Aorta (tissue), 5 donors: ENCODE measurements at regions not wholly inside any gene's neighbourhood (a gene's known extent, or its start where the extent isn't known, plus 50 kb on each side); places are given as distances from the start of the nearest gene placed in this dataset.

Source experiments
- ATAC-seq: fragments of 200-7000 bp; cut with Tn5 transposase; one replicate; pipeline ENCODE4 v1.9.1; 2022; ENCODE audit warnings: moderate library complexity; ENCODE audit not compliant: low FRiP score
- DNase-seq, 2 donors: peaks; one replicate each; pipeline ENCODE4 v3.0.0-alpha.2; 2020
- H3K27ac ChIP-seq, 2 donors: one replicate each; pipeline ENCODE4 v1.5.1; 2013; ENCODE audit warnings: low read length in 2 of 2, mild to moderate bottlenecking in 2 of 2, moderate library complexity in 2 of 2, control low read depth in 1 of 2, inconsistent platforms in 1 of 2, low read depth in 1 of 2
- H3K27me3 ChIP-seq, 2 donors: one replicate each; pipeline ENCODE4 v1.6.1; 2013; ENCODE audit warnings: control low read depth in 1 of 2, low read length in 1 of 2, mild to moderate bottlenecking in 1 of 2, moderate library complexity in 1 of 2; ENCODE audit not compliant: insufficient read depth in 2 of 2, control insufficient read depth in 1 of 2
- H3K36me3 ChIP-seq, 2 donors: one replicate each; pipeline ENCODE4 v1.6.1; 2013; ENCODE audit warnings: control low read depth in 1 of 2, low read length in 1 of 2, mild to moderate bottlenecking in 1 of 2; ENCODE audit not compliant: insufficient read depth in 2 of 2, control insufficient read depth in 1 of 2
- H3K4me1 ChIP-seq, 2 donors: one replicate each; pipeline ENCODE4 v1.6.1; 2013; ENCODE audit warnings: low read length in 2 of 2, control low read depth in 1 of 2, mild to moderate bottlenecking in 1 of 2, moderate library complexity in 1 of 2; ENCODE audit not compliant: insufficient read depth in 2 of 2, control insufficient read depth in 1 of 2
- H3K4me3 ChIP-seq, 2 donors: one replicate each; pipeline ENCODE4 v1.5.1; 2013; ENCODE audit warnings: low read length in 2 of 2, control low read depth in 1 of 2, mild to moderate bottlenecking in 1 of 2
- H3K9me3 ChIP-seq: one replicate; pipeline ENCODE4 v1.6.1; 2013; ENCODE audit warnings: mild to moderate bottlenecking, low read length; ENCODE audit not compliant: control insufficient read depth
- WGBS, 2 donors: extraction: QIAGEN DNeasy Blood & Tissue Kit; methylation state at CpG; one replicate each; pipeline ENCODE4 v1.1.7; 2013; 5-methylcytosine and 5-hydroxymethylcytosine counted together
- intact Hi-C, 2 donors: fragments of 100-400 bp; cut with DNase I; formaldehyde crosslinking; loops; one replicate each; pipeline versions ENCODE4 v1.14.2 to v1.15.0; 2022
- donor health status: healthy with polysubstance abuse.
- donor health status: Bipolar disorder and iron deficiency.
- donor health status: DM: no; HTN: no; CAD: no.
- donor health status: DM: no; HTN: no; CAD: no.
- donor health status: DM: yes; HTN: yes; CAD: no.

DNA sequence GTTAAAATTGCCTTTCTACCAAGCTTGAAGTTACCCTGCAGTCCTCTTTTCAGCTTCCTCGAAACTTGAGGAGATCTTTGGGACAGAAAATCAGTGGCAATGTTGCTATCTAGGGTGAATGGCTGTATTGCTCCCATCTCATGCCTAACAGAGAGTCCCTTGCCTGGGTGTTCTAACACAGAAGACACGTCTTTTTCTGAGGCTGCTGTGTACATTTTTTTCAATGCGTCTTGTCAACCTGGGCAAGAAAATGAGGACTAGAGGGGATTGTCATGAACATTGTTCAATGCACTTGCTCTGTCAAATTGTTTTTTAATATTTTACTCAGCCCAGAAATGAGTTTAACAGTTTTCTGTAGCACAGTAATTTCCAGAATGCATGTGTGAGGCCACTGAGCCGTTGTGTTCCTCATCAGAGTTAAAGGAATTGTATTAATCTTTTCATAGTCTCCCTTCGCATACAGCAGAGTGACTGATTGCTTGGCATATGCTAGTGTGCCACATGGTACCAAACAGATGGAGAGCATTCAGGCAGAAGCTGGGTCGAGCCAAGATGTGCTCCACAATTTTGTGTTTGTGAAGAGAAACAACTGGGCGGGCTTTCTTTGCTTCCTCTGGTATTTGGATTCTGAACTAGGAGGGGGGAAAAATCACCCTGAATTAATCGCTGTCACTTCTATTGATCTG lies 86.0 kb downstream of the CASP12 start:
- 63 to 68% methylated on average over 8 of the region's 8 CpGs for WGBS, 2 donors

DNA sequence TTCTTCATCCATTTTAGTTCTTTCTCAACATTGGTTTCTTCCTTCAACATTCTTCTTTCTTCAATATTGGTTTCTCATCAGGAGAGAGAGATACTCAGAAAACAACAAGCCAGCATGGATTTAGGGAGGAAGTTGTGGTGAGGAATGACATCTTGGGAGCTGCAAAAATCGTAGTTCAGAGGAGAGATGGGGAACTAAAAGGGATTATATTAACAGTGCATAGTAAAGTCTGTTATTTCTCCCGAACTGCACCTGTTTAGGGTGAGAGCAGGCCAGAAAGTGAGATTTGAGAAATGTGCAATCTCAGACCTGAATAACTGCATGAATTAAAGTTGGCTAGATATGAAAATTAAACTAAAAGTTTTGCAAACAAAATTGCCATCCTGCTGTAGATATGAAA lies 94.5 kb downstream of the CASP12 start:
- 72 to 80% methylated on average over 2 of the region's 2 CpGs for WGBS, 2 donors
- ATAC-seq: no peak

More for the DNA sequence above, 86.0 kb downstream of the CASP12 start:
- Histone ChIP-seq H3K27ac (no peak overlapping the region), H3K36me3 (no peaks in the 10 kb centered on the region), H3K27me3 (no peaks in the 10 kb centered on the region), H3K9me3 (no peaks in the 10 kb centered on the region), H3K4me3 (no peak overlapping the region), H3K4me1 (no peaks in the 10 kb centered on the region)
- DNase-seq (no peak), ATAC-seq (no peak)
- intact Hi-C loops: no loop called here

DNA sequence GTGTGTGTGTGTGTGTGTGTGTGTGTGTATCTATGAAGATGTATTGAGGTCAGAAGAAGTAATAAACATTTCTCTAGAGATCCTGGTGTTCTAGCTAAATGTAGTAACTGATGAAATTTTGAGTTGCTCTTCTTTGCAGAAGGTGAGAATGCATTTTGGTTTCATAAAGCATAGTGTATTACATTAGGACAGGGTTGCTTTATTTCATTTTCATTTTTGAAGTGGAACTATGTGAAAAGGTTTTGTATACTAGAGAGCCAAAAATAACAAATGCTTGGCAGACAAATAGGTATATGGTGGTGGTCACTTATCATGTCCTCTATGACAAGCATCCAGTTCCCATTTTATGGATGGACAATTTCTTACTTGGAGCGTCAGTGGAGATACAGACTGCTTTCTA lies 99.0 kb downstream of the CASP12 start:
- WGBS, 2 donors: 50 to 64% methylated on average over 1 of the region's 1 CpG
- H3K36me3 ChIP-seq: no peaks in the 10 kb centered on the region
- H3K9me3 ChIP-seq: peaks cover 2% of the 10 kb centered on the region
- intact Hi-C loops: no loop called here
- no peak for ATAC-seq
- H3K27me3 ChIP-seq: no peaks in the 10 kb centered on the region
- DNase-seq: no peak
- no peak overlapping the region for H3K4me3 ChIP-seq
- H3K4me1 ChIP-seq: no peaks in the 10 kb centered on the region
- no peak overlapping the region for H3K27ac ChIP-seq

More for the DNA sequence above, 94.5 kb downstream of the CASP12 start:
- no peaks in the 10 kb centered on the region for H3K27me3 ChIP-seq
- no peaks in the 10 kb centered on the region for H3K9me3 ChIP-seq
- H3K27ac ChIP-seq: no peak overlapping the region
- intact Hi-C loops: no loop called here
- H3K4me1 ChIP-seq: no peaks in the 10 kb centered on the region
- no peak overlapping the region for H3K4me3 ChIP-seq
- no peaks in the 10 kb centered on the region for H3K36me3 ChIP-seq
- no peak for DNase-seq

DNA sequence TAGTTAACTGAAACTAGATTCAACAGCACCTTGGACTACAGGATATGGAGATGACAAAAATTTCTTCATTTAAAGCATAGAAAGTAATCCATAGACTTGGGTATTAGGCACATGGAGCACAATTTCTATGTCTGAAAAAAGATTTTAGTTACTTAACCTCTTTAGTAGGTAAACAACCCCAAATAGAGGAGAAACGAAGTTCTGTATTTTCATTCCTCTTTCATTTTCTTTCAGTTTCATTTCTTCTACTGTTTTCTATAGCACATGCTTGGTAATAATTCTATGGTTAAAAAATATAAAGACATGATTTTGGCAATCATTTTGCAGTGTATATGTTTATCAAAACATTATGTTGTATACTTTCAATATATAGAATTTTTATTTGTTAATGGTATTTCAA lies 99.5 kb downstream of the CASP12 start:
- WGBS, 2 donors: 30 to 47% methylated on average over 1 of the region's 1 CpG
- ATAC-seq (no peak), DNase-seq (no peak)
- no peaks in the 10 kb centered on the region for H3K27me3 ChIP-seq
- H3K9me3 ChIP-seq: peaks cover 2% of the 10 kb centered on the region
- no peaks in the 10 kb centered on the region for H3K4me1 ChIP-seq
- intact Hi-C loops: no loop called here
- no peak overlapping the region for H3K27ac ChIP-seq
- H3K36me3 ChIP-seq: no peaks in the 10 kb centered on the region
- no peak overlapping the region for H3K4me3 ChIP-seq

DNA sequence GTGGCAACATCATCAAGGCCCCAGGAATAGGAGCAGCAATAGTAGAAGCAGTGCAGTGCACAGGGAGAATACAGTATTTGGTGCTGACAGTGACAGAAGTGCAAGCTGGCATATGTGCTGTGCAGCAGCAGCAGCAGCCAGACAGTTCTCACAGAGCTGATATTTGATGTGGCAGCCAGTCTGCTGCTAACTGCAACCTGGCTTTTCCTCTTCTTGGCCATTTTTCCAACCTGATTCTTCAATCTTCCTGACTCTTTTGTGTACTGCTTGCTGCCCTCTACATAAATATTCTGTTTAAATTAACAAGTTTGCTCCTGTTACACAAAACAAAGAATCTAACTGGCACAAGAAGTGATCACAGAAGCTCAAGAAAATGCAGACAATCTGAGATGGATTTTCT lies 102.0 kb downstream of the CASP12 start:
- Histone ChIP-seq H3K36me3 (no peaks in the 10 kb centered on the region), H3K27ac (no peak overlapping the region), H3K9me3 (peaks cover 2% of the 10 kb centered on the region), H3K4me1 (no peaks in the 10 kb centered on the region), H3K4me3 (no peak overlapping the region), H3K27me3 (no peaks in the 10 kb centered on the region)
- intact Hi-C loops: no loop called here
- DNase-seq (no peak), ATAC-seq (no peak)

DNA sequence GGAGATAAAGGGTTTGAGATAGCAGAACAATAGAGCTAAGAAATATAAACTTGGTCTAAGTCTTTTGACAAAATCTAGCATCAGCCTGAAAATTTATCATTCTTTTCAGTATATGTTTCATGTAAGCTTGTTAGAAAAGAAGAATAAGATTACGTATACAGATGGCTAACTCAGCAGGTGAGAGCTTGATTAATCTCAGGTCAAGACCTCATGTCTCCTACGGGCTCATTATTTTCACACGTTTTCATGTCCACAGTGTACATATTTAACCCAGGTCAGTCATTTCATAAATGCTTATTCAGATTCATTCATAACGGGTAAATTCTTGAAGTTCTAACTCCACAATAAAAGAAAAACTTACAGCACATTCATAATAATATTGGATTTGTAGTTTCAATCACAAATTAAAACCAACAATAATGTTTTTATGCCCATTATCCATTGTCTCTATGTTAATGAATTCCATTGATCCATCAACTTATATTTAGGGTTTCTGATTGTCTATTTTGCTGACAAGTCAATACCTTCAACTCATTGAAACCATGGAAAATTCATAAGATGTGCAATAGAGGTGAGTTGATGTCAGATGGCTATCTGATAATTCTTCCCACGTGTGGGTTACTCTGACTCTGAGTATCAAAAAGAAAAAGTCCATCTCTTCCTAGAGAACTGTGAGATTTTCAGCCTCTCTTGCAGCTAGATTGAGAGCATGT lies 102.6 kb downstream of the CASP12 start:
- H3K36me3 ChIP-seq: no peaks in the 10 kb centered on the region
- ATAC-seq (no peak), DNase-seq (no peak)
- intact Hi-C loops: no loop called here
- H3K9me3 ChIP-seq: peaks cover 2% of the 10 kb centered on the region
- no peak overlapping the region for H3K4me3 ChIP-seq
- no peak overlapping the region for H3K27ac ChIP-seq
- no peaks in the 10 kb centered on the region for H3K27me3 ChIP-seq
- H3K4me1 ChIP-seq: no peaks in the 10 kb centered on the region
- WGBS, 2 donors: 84 to 85% methylated on average over 5 of the region's 5 CpGs

DNA sequence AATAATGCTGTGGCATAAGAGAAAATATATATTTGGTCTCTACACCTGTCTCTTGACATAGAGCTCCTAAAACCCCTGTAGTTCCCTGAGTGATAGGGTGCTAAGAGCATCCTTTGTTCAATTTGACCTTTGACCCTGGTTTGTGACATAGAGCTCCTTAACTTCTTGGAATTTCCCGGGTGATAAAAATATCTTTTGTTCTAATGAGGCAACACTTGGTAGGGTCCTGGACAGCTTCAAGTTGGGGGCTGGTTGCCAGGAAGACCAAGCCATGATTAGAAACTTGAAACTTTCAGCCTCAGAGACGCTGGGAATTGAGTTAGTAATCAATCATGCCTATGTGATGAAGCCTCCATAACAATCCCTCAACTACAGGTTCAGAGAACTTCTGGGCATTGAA lies 105.4 kb downstream of the CASP12 start:
- H3K27me3 ChIP-seq: no peaks in the 10 kb centered on the region
- peaks cover 2% of the 10 kb centered on the region for H3K9me3 ChIP-seq
- 27 to 30% methylated on average over 2 of the region's 2 CpGs for WGBS, 2 donors
- no peaks in the 10 kb centered on the region for H3K36me3 ChIP-seq
- H3K4me1 ChIP-seq: no peaks in the 10 kb centered on the region
- no peak overlapping the region for H3K27ac ChIP-seq
- intact Hi-C loops: no loop called here
- DNase-seq (no peak), ATAC-seq (no peak)
- no peak overlapping the region for H3K4me3 ChIP-seq

DNA sequence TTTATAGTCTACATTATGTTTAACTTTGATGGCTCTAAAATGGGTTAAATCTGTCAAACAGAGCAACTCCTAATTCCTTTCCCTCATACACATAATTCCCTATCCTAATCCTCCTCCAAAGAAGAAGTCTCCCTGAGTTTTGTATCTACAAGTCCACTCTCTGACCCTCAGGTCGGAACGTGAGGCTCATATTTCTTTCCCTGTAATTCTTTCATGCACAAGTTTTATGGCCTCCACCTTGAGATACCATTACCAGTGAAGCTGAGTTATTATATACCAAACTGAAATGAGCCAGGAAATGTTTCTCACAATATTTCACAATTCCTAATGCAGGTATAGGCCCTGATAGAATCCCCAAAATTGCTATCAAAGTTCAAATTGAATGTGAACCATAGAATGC lies 106.4 kb downstream of the CASP12 start:
- Histone ChIP-seq H3K9me3 (peaks cover 2% of the 10 kb centered on the region), H3K27me3 (no peaks in the 10 kb centered on the region), H3K4me3 (no peak overlapping the region), H3K4me1 (no peaks in the 10 kb centered on the region), H3K36me3 (no peaks in the 10 kb centered on the region), H3K27ac (no peak overlapping the region)
- intact Hi-C loops: no loop called here
- 78 to 84% methylated on average over 2 of the region's 2 CpGs for WGBS, 2 donors
- no peak for DNase-seq
- no peak for ATAC-seq
